ENCODE measurements at regions not wholly inside any gene's neighbourhood (a gene's known extent, or its start where the extent isn't known, plus 50 kb on each side); places are given as distances from the start of the nearest gene placed in this dataset.

- TF ChIP-seq CTCF (IDR thresholded peaks at IDR 0.05) = no peak
- no peak for TF ChIP-seq POLR2A (IDR thresholded peaks at IDR 0.05)
These were observed 161.1 kb upstream of the OLIG3 start for GRCh38 chr6:137655291-137655690.
